Psoas muscle (tissue), 7 donors: ENCODE measurements at regions not wholly inside any gene's neighbourhood (a gene's known extent, or its start where the extent isn't known, plus 50 kb on each side); places are given as distances from the start of the nearest gene placed in this dataset.

Source experiments
- ATAC-seq, 4 donors: fragments of 200-7000 bp; cut with Tn5 transposase; one replicate each; pipeline ENCODE4 v1.9.1; 2020; ENCODE audit warnings: moderate library complexity in 3 of 4, mild to moderate bottlenecking in 2 of 4
- DNase-seq, 2 donors: peaks; one replicate each; pipeline ENCODE4 v3.0.0-alpha.2; 2020
- H3K27ac ChIP-seq: fragments of 200-600 bp; one replicate; pipeline ENCODE4 v1.8.0; 2022
- H3K27me3 ChIP-seq, 3 donors: fragments of 200-600 bp in 1 of 3; one replicate each; pipeline versions ENCODE4 v1.6.1 to v1.8.0; 2013 to 2022; ENCODE audit warnings: low read length in 2 of 3, mild to moderate bottlenecking in 2 of 3, moderate library complexity in 1 of 3; ENCODE audit not compliant: insufficient read depth in 3 of 3
- H3K36me3 ChIP-seq, 2 donors: fragments of 200-600 bp in 1 of 2; one replicate each; pipeline versions ENCODE4 v1.6.1 to v1.8.0; 2013 to 2022; ENCODE audit warnings: low read depth in 1 of 2, mild to moderate bottlenecking in 1 of 2, moderate library complexity in 1 of 2; ENCODE audit not compliant: insufficient read depth in 1 of 2
- H3K4me1 ChIP-seq: fragments of 200-600 bp; one replicate; pipeline ENCODE4 v1.8.0; 2022
- H3K4me3 ChIP-seq: fragments of 200-600 bp; one replicate; pipeline ENCODE4 v1.8.0; 2022; ENCODE audit warnings: mild to moderate bottlenecking
- H3K9me3 ChIP-seq: fragments of 200-600 bp; one replicate; pipeline ENCODE4 v1.8.0; 2022
- WGBS, 3 donors: extraction: QIAGEN DNeasy Blood & Tissue Kit; methylation state at CpG; one replicate each; pipeline versions ENCODE4 v1.1.6 to v1.1.7; 2013; 5-methylcytosine and 5-hydroxymethylcytosine counted together
- intact Hi-C, 2 donors: fragments of 100-400 bp; cut with DNase I; formaldehyde crosslinking; loops; one replicate each; pipeline versions ENCODE4 v1.11.0 to v1.14.2; 2022
- TF ChIP-seq, protein P1 (sequence below): fragments of 200-600 bp; IDR thresholded peaks from one replicate; pipeline ENCODE4 v1.8.0; 2022; ENCODE audit warnings: antibody characterized with exemption
- donor health status: healthy with polysubstance abuse.
- donor health status: DM: no; HTN: no; CAD: no; lungs with moderate emphysema.
- donor health status: Bipolar disorder and iron deficiency.
- donor health status: healthy.
- donor health status: DM: yes; HTN: yes; CAD: no.
- donor health status: DM: no; HTN: no; CAD: no.
- donor health status: DM: yes; HTN: yes; CAD: no.

- WGBS, 3 donors = 53 to 66% (median 63%) methylated on average over 1 of the region's 1 CpG
- intact Hi-C loops = no loop called here
- Histone ChIP-seq H3K27me3 (no peaks in the 10 kb centered on the region), H3K4me1 (no peaks in the 10 kb centered on the region), H3K36me3 (no peaks in the 10 kb centered on the region), H3K27ac (no peak overlapping the region), H3K9me3 (no peaks in the 10 kb centered on the region), H3K4me3 (no peak overlapping the region)
- ATAC-seq (no peak), DNase-seq (no peak)
- TF ChIP-seq, protein P1, sequence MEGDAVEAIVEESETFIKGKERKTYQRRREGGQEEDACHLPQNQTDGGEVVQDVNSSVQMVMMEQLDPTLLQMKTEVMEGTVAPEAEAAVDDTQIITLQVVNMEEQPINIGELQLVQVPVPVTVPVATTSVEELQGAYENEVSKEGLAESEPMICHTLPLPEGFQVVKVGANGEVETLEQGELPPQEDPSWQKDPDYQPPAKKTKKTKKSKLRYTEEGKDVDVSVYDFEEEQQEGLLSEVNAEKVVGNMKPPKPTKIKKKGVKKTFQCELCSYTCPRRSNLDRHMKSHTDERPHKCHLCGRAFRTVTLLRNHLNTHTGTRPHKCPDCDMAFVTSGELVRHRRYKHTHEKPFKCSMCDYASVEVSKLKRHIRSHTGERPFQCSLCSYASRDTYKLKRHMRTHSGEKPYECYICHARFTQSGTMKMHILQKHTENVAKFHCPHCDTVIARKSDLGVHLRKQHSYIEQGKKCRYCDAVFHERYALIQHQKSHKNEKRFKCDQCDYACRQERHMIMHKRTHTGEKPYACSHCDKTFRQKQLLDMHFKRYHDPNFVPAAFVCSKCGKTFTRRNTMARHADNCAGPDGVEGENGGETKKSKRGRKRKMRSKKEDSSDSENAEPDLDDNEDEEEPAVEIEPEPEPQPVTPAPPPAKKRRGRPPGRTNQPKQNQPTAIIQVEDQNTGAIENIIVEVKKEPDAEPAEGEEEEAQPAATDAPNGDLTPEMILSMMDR = no peak
These were observed 1662.6 kb upstream of the SEL1L start for GRCh38 chr14:83196236-83196635.

DNA sequence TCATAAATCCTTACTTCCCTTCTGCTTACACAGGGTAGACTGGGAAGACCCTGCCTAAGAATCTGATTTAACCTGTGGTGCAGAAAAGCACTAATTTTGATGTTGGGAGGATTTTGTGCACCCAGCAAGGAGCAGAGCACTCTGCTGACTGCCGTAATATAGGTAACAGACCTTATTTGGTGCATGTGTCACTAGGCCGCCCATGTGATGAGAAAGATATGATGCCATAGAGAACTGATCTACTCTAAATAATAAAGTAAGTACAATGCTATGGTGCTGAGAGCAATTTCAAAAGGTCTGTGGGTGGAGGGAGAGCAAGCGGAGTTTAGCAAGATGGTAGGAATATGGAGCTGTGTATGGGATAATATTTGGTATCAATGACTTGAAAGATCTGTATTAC, 1663.6 kb upstream of the SEL1L start:
- H3K9me3 ChIP-seq = no peaks in the 10 kb centered on the region
- TF ChIP-seq, protein P1 = no peak
- no peak overlapping the region for H3K4me3 ChIP-seq
- WGBS, 3 donors = 62 to 64% (median 63%) methylated on average over 3 of the region's 3 CpGs
- H3K36me3 ChIP-seq = no peaks in the 10 kb centered on the region
- intact Hi-C loops = no loop called here
- no peak for ATAC-seq
- H3K27me3 ChIP-seq = no peaks in the 10 kb centered on the region
- no peaks in the 10 kb centered on the region for H3K4me1 ChIP-seq
- no peak overlapping the region for H3K27ac ChIP-seq
- DNase-seq = no peak

GRCh38 chr14:83207550-83207949, 1673.9 kb upstream of the SEL1L start:
- no peak for DNase-seq
- 89 to 92% (median 90%) methylated on average over 1 of the region's 1 CpG for WGBS, 3 donors
- H3K27ac ChIP-seq = no peak overlapping the region
- intact Hi-C loops = no loop called here
- H3K4me3 ChIP-seq = no peak overlapping the region
- H3K9me3 ChIP-seq = no peaks in the 10 kb centered on the region
- no peak for ATAC-seq
- H3K36me3 ChIP-seq = no peaks in the 10 kb centered on the region
- H3K4me1 ChIP-seq = no peaks in the 10 kb centered on the region
- TF ChIP-seq, protein P1 = no peak
- no peaks in the 10 kb centered on the region for H3K27me3 ChIP-seq

DNA sequence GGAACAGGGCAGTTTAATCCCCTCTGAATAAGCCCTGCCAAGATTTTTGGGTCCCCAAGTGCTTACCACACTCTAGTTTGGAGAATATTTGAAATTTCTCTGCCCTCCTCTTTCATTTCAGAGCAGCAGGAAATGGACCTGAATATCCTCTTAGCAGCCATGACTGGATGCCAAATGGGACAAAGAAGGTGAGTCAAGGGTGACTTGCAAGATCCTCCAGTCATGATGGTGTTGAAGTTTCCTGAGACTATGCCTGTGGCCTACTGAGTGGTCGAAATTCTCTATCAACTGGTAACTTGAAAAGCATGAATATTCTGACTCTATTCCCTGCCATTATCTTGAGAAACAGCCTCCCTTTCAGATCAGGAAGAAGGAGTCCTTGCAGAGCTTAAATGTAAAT, 1674.7 kb upstream of the SEL1L start:
- intact Hi-C loops = no loop called here
- H3K27ac ChIP-seq = no peak overlapping the region
- H3K4me1 ChIP-seq = no peaks in the 10 kb centered on the region
- no peaks in the 10 kb centered on the region for H3K36me3 ChIP-seq
- ATAC-seq (no peak), DNase-seq (no peak)
- no peaks in the 10 kb centered on the region for H3K9me3 ChIP-seq
- H3K4me3 ChIP-seq = no peak overlapping the region
- TF ChIP-seq, protein P1 = no peak
- WGBS, 3 donors = 59 to 71% (median 67%) methylated on average over 1 of the region's 1 CpG
- H3K27me3 ChIP-seq = no peaks in the 10 kb centered on the region

DNA sequence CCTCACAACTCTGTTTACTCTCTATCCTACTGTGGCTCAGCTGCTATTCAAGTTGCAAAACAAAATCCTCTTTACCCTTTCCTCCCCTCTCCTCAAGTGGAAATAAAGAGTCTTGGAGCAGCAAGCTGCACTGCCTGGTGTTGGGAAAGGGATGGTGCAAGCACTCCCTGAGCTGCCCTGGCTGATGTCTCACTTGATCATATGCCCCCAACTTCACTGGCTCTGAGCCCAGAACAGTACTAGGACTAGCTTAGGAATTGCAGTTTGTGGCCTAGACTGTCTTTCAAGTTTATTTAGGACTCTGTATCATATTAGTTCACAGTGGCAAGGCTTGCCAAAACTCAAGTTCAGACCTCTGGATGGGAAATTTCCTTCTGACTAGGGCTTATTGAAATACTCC, 1683.8 kb upstream of the SEL1L start:
- no peak overlapping the region for H3K27ac ChIP-seq
- no peaks in the 10 kb centered on the region for H3K27me3 ChIP-seq
- intact Hi-C loops = no loop called here
- no peaks in the 10 kb centered on the region for H3K36me3 ChIP-seq
- ATAC-seq (no peak), DNase-seq (no peak)
- H3K4me3 ChIP-seq = no peak overlapping the region
- H3K4me1 ChIP-seq = no peaks in the 10 kb centered on the region
- TF ChIP-seq, protein P1 = no peak
- H3K9me3 ChIP-seq = no peaks in the 10 kb centered on the region
